Gastrocnemius medialis (tissue), 4 donors: ENCODE measurements at regions not wholly inside any gene's neighbourhood (a gene's known extent, or its start where the extent isn't known, plus 50 kb on each side); places are given as distances from the start of the nearest gene placed in this dataset.

ENCODE experiments used
- ATAC-seq, 2 donors: fragments of 150-250 bp; one replicate each; pipeline ENCODE4 v1.9.1; 2016
- DNase-seq, 2 donors: peaks; one replicate each; pipeline ENCODE4 v3.0.0-alpha.2; 2019
- H3K27ac ChIP-seq, 4 donors: fragments of 200-600 bp; sonication (generic); 1 replicate in 1 of 4; 2 replicates in 3 of 4; pipeline ENCODE4 v1.5.1; 2016 to 2018; ENCODE audit warnings: mild to moderate bottlenecking in 2 of 4, moderate library complexity in 1 of 4
- H3K27me3 ChIP-seq, 3 donors: fragments of 200-600 bp; sonication (generic) in 2 of 3; 1 replicate in 1 of 3; 2 replicates in 2 of 3; pipeline versions ENCODE4 v1.5.1 to v1.6.0; 2016 to 2019; ENCODE audit warnings: mild to moderate bottlenecking in 1 of 3, moderate library complexity in 1 of 3
- H3K36me3 ChIP-seq, 2 donors: fragments of 200-600 bp; sonication (generic) in 1 of 2; one replicate each; pipeline ENCODE4 v1.5.1; 2017 to 2018
- H3K4me1 ChIP-seq, 2 donors: fragments of 200-600 bp; sonication (generic) in 1 of 2; one replicate each; pipeline ENCODE4 v1.5.1; 2016 to 2017; ENCODE audit warnings: mild to moderate bottlenecking in 2 of 2
- H3K4me3 ChIP-seq, 4 donors: fragments of 200-600 bp; sonication (generic) in 3 of 4; 1 replicate in 1 of 4; 2 replicates in 3 of 4; pipeline ENCODE4 v1.5.1; 2016 to 2019; ENCODE audit warnings: mild to moderate bottlenecking in 2 of 4
- H3K9me3 ChIP-seq, 3 donors: fragments of 200-600 bp; sonication (generic) in 2 of 3; 1 replicate in 1 of 3; 2 replicates in 2 of 3; pipeline ENCODE4 v1.5.1; 2016 to 2019
- CTCF ChIP-seq, 5 experiments: fragments of 450-650 bp in 3 of 5; fragments of 200-600 bp in 2 of 5; sonication (generic) in 2 of 5; IDR thresholded peaks in 4 of 5; conservative IDR thresholded peaks in 1 of 5; 1 replicate in 4 of 5; 2 replicates in 1 of 5; pipeline ENCODE4 v1.5.1; 2016 to 2019; ENCODE audit warnings: antibody characterized with exemption in 5 of 5, mild to moderate bottlenecking in 3 of 5, moderate library complexity in 3 of 5
- POLR2A ChIP-seq, 2 donors: fragments of 450-650 bp; IDR thresholded peaks; one replicate each; pipeline ENCODE4 v1.6.1; 2017; ENCODE audit warnings: antibody characterized with exemption in 2 of 2, mild to moderate bottlenecking in 2 of 2, moderate library complexity in 2 of 2
- in situ Hi-C, 4 donors: fragments of 200-750 bp; cut with MboI; loops; one replicate each; pipeline versions ENCODE4 v1.15.0 to v1.8.0; 2017; ENCODE audit warnings: low sequenced_read_pairs in 4 of 4
- intact Hi-C: fragments of 100-400 bp; cut with DNase I; formaldehyde crosslinking; loops from one replicate; pipeline ENCODE4 v1.15.1; 2023; ENCODE audit warnings: low total_unique reads

GRCh38 chr5:30331534-30331933, 862.0 kb upstream of the CDH6 start:
- no peaks in the 10 kb centered on the region for H3K27me3 ChIP-seq
- no peaks in the 10 kb centered on the region for H3K36me3 ChIP-seq
- H3K4me3 ChIP-seq = no peak overlapping the region
- no peaks in the 10 kb centered on the region for H3K9me3 ChIP-seq
- no peaks in the 10 kb centered on the region for H3K4me1 ChIP-seq
- no peak for TF ChIP-seq CTCF (IDR thresholded peaks at IDR 0.05 in 4 of 5, conservative IDR thresholded peaks at IDR 0.05 in 1 of 5)
- no peak for TF ChIP-seq POLR2A (IDR thresholded peaks at IDR 0.05)
- ATAC-seq (no peak), DNase-seq (no peak)
- H3K27ac ChIP-seq = no peak overlapping the region
- intact Hi-C loops = no loop called here
- in situ Hi-C loops = no loop called here

- Histone ChIP-seq H3K27ac (no peak overlapping the region), H3K4me1 (no peaks in the 10 kb centered on the region), H3K9me3 (no peaks in the 10 kb centered on the region), H3K4me3 (no peak overlapping the region), H3K36me3 (no peaks in the 10 kb centered on the region), H3K27me3 (no peaks in the 10 kb centered on the region)
- TF ChIP-seq POLR2A (IDR thresholded peaks at IDR 0.05) = no peak
- no peak for TF ChIP-seq CTCF (IDR thresholded peaks at IDR 0.05 in 4 of 5, conservative IDR thresholded peaks at IDR 0.05 in 1 of 5)
- ATAC-seq = no peak
- no peak for DNase-seq
- intact Hi-C loops = no loop called here
- in situ Hi-C loops = no loop called here
These were observed 867.7 kb upstream of the CDH6 start for GRCh38 chr5:30325795-30326194.

- in situ Hi-C loops = no loop called here
- DNase-seq (no peak), ATAC-seq (no peak)
- intact Hi-C loops = no loop called here
- no peak overlapping the region for H3K27ac ChIP-seq
- no peaks in the 10 kb centered on the region for H3K9me3 ChIP-seq
- H3K4me1 ChIP-seq = no peaks in the 10 kb centered on the region
- no peak overlapping the region for H3K4me3 ChIP-seq
- H3K36me3 ChIP-seq = no peaks in the 10 kb centered on the region
- TF ChIP-seq CTCF (IDR thresholded peaks at IDR 0.05 in 4 of 5, conservative IDR thresholded peaks at IDR 0.05 in 1 of 5) (no peak), POLR2A (IDR thresholded peaks at IDR 0.05) (no peak)
- no peaks in the 10 kb centered on the region for H3K27me3 ChIP-seq
These were observed 869.4 kb upstream of the CDH6 start for GRCh38 chr5:30324083-30324482.

GRCh38 chr5:30287890-30288289, 905.6 kb upstream of the CDH6 start:
- ATAC-seq = no peak
- Histone ChIP-seq H3K27me3 (no peaks in the 10 kb centered on the region), H3K4me3 (no peak overlapping the region), H3K36me3 (no peaks in the 10 kb centered on the region), H3K27ac (no peak overlapping the region), H3K9me3 (no peaks in the 10 kb centered on the region), H3K4me1 (no peaks in the 10 kb centered on the region)
- in situ Hi-C loops = no loop called here
- no peak for DNase-seq
- TF ChIP-seq POLR2A (IDR thresholded peaks at IDR 0.05) (no peak), CTCF (IDR thresholded peaks at IDR 0.05 in 4 of 5, conservative IDR thresholded peaks at IDR 0.05 in 1 of 5) (no peak)
- intact Hi-C loops = no loop called here

GRCh38 chr5:30279237-30279636, 914.2 kb upstream of the CDH6 start:
- Histone ChIP-seq H3K27me3 (no peaks in the 10 kb centered on the region), H3K4me1 (no peaks in the 10 kb centered on the region), H3K4me3 (no peak overlapping the region), H3K9me3 (no peaks in the 10 kb centered on the region), H3K36me3 (no peaks in the 10 kb centered on the region), H3K27ac (no peak overlapping the region)
- TF ChIP-seq CTCF (IDR thresholded peaks at IDR 0.05 in 4 of 5, conservative IDR thresholded peaks at IDR 0.05 in 1 of 5) (no peak), POLR2A (IDR thresholded peaks at IDR 0.05) (no peak)
- no peak for DNase-seq
- intact Hi-C loops = no loop called here
- in situ Hi-C loops = no loop called here
- no peak for ATAC-seq
